C4-2B (cell line): ENCODE measurements at regions not wholly inside any gene's neighbourhood (a gene's known extent, or its start where the extent isn't known, plus 50 kb on each side); places are given as distances from the start of the nearest gene placed in this dataset.

Source experiments
- ZFX ChIP-seq: fragments of 450-650 bp; IDR thresholded peaks from 2 replicates; pipeline ENCODE4 v1.6.1; 2017
- TF ChIP-seq, protein P1 (sequence below): fragments of 450-650 bp; conservative IDR thresholded peaks from 2 replicates; pipeline ENCODE4 v1.5.1; 2017; ENCODE audit warnings: mild to moderate bottlenecking

DNA sequence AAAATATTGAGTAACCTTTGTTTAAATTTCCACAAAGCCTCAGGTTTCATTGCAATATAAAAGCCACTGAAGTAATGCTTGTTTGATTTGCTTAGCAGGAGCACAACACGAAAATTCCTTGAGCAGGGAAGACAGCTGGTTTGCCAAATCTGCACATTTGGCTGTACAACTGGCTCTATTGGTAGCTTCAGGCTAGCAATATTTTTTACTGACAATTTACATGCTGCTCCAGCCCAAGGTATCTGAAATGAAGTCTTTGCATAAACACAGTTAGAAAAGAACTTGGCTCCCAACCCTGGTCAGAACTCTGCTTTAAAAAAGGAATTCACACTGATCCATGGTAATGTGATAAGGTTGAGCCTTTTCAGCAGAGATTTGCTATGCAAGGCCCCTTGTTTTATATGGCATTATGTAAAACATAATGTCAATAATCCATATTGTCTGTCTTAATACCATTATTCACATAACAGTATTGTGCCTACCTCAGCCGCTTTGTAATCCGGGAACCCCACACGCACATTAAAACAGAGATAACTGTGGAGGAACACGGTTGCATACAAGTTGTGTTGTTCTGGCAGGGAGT is 55.7 kb upstream of the CHL1 start:
- TF ChIP-seq, protein P1, sequence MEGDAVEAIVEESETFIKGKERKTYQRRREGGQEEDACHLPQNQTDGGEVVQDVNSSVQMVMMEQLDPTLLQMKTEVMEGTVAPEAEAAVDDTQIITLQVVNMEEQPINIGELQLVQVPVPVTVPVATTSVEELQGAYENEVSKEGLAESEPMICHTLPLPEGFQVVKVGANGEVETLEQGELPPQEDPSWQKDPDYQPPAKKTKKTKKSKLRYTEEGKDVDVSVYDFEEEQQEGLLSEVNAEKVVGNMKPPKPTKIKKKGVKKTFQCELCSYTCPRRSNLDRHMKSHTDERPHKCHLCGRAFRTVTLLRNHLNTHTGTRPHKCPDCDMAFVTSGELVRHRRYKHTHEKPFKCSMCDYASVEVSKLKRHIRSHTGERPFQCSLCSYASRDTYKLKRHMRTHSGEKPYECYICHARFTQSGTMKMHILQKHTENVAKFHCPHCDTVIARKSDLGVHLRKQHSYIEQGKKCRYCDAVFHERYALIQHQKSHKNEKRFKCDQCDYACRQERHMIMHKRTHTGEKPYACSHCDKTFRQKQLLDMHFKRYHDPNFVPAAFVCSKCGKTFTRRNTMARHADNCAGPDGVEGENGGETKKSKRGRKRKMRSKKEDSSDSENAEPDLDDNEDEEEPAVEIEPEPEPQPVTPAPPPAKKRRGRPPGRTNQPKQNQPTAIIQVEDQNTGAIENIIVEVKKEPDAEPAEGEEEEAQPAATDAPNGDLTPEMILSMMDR = no peak
- TF ChIP-seq ZFX = no peak
